GM20431 (cell line): ENCODE measurements at regions not wholly inside any gene's neighbourhood (a gene's known extent, or its start where the extent isn't known, plus 50 kb on each side); places are given as distances from the start of the nearest gene placed in this dataset.
"Not testable (repeated sequence)": the region's sequence is repeated elsewhere in the genome, so short reads cannot be mapped to it uniquely, and the experiment has no call there.

Source experiments
- in situ Hi-C: fragments of 300-500 bp; cut with MseI, MboI; formaldehyde crosslinking; loops from one replicate; pipeline ENCODE4 v1.15.0; 2020; ENCODE audit warnings: low sequenced_read_pairs; ENCODE audit not compliant: unreplicated experiment

- in situ Hi-C loops = no loop called here
These were observed 632.0 kb upstream of the SOX9 start for GRCh38 chr17:71488851-71489250.

GRCh38 chr17:71494062-71494855 lies 626.6 kb upstream of the SOX9 start:
- in situ Hi-C loops = no loop called here

- in situ Hi-C loops = no loop called here
These were observed 625.4 kb upstream of the SOX9 start for GRCh38 chr17:71495420-71495819.

- in situ Hi-C loops = no loop called here
These were observed 624.3 kb upstream of the SOX9 start for GRCh38 chr17:71496552-71496951.

GRCh38 chr17:71500761-71501555 lies 619.9 kb upstream of the SOX9 start:
- in situ Hi-C loops = no loop called here

GRCh38 chr17:71501711-71502110 lies 619.1 kb upstream of the SOX9 start:
- in situ Hi-C loops = no loop called here

- in situ Hi-C loops = no loop called here
These were observed 618.4 kb upstream of the SOX9 start for GRCh38 chr17:71502443-71502842.

GRCh38 chr17:71503710-71504465 lies 616.9 kb upstream of the SOX9 start:
- in situ Hi-C loops = no loop called here

GRCh38 chr17:71505200-71505599 lies 615.6 kb upstream of the SOX9 start:
- in situ Hi-C loops = no loop called here

GRCh38 chr17:71505981-71506380 lies 614.8 kb upstream of the SOX9 start:
- in situ Hi-C loops = no loop called here

- in situ Hi-C loops = no loop called here
These were observed 609.4 kb upstream of the SOX9 start for GRCh38 chr17:71511266-71511995.

- in situ Hi-C loops = not testable (repeated sequence)
These were observed 607.1 kb upstream of the SOX9 start for GRCh38 chr17:71513725-71514124.

GRCh38 chr17:71516149-71516548 lies 604.7 kb upstream of the SOX9 start:
- in situ Hi-C loops = no loop called here

GRCh38 chr17:71519285-71519684 lies 601.5 kb upstream of the SOX9 start:
- in situ Hi-C loops = no loop called here

- in situ Hi-C loops = no loop called here
These were observed 599.1 kb upstream of the SOX9 start for GRCh38 chr17:71521724-71522123.

GRCh38 chr17:71522383-71522782 lies 598.4 kb upstream of the SOX9 start:
- in situ Hi-C loops = no loop called here

GRCh38 chr17:71527311-71527710 lies 593.5 kb upstream of the SOX9 start:
- in situ Hi-C loops = no loop called here

- in situ Hi-C loops = no loop called here
These were observed 592.6 kb upstream of the SOX9 start for GRCh38 chr17:71528210-71528609.

- in situ Hi-C loops = no loop called here
These were observed 590.6 kb upstream of the SOX9 start for GRCh38 chr17:71530248-71530647.

GRCh38 chr17:71535321-71535720 lies 585.5 kb upstream of the SOX9 start:
- in situ Hi-C loops = no loop called here
